GM23338 (cell line): ENCODE measurements at regions not wholly inside any gene's neighbourhood (a gene's known extent, or its start where the extent isn't known, plus 50 kb on each side); places are given as distances from the start of the nearest gene placed in this dataset.

Experiments
- ATAC-seq: fragments of 200-7000 bp; cut with Tn5 transposase; 3 replicates; pipeline ENCODE4 v1.9.1; 2020
- DNase-seq: peaks from one replicate; pipeline ENCODE4 v3.0.0-alpha.2; 2015; ENCODE audit warnings: low spot score
- H2AFZ ChIP-seq: fragments of 200-600 bp; sonication (generic); 2 replicates; pipeline ENCODE4 v1.8.0; 2016; ENCODE audit warnings: antibody characterized with exemption, mild to moderate bottlenecking, moderate library complexity
- H3F3A ChIP-seq: fragments of 200-600 bp; sonication (generic); replicated peaks from 2 replicates; pipeline ENCODE4 v1.8.0; 2017; ENCODE audit warnings: antibody characterized with exemption, mixed run types, low read depth
- H3K27ac ChIP-seq: fragments of 200-600 bp; sonication (generic); 2 replicates; pipeline ENCODE4 v1.6.1; 2016; ENCODE audit warnings: low read depth
- H3K27me3 ChIP-seq: fragments of 200-600 bp; sonication (generic); 2 replicates; pipeline ENCODE4 v1.8.0; 2016; ENCODE audit warnings: mild to moderate bottlenecking, mixed run types, moderate library complexity; ENCODE audit not compliant: insufficient read depth
- H3K36me3 ChIP-seq: fragments of 200-600 bp; sonication (generic); 2 replicates; pipeline ENCODE4 v1.8.0; 2016; ENCODE audit warnings: mild to moderate bottlenecking; ENCODE audit not compliant: insufficient read depth
- H3K4me1 ChIP-seq: fragments of 200-600 bp; sonication (generic); 2 replicates; pipeline ENCODE4 v1.8.0; 2016; ENCODE audit warnings: mild to moderate bottlenecking, moderate library complexity; ENCODE audit not compliant: insufficient read depth
- H3K4me2 ChIP-seq: fragments of 200-600 bp; sonication (generic); 2 replicates; pipeline ENCODE4 v1.7.1; 2017; ENCODE audit warnings: mixed run types
- H3K4me3 ChIP-seq: fragments of 200-600 bp; sonication (generic); 2 replicates; pipeline ENCODE4 v1.6.1; 2016; ENCODE audit warnings: mixed run types
- H3K79me2 ChIP-seq: fragments of 200-600 bp; sonication (generic); replicated peaks from 2 replicates; pipeline ENCODE4 v1.8.0; 2017; ENCODE audit warnings: mild to moderate bottlenecking; ENCODE audit not compliant: insufficient read depth
- H3K9me2 ChIP-seq: fragments of 200-600 bp; sonication (generic); 2 replicates; pipeline ENCODE4 v1.8.0; 2017; ENCODE audit not compliant: insufficient read depth
- H4K20me1 ChIP-seq: fragments of 200-600 bp; sonication (generic); replicated peaks from 2 replicates; pipeline ENCODE4 v1.8.0; 2017; ENCODE audit warnings: mild to moderate bottlenecking; ENCODE audit not compliant: insufficient read depth
- H3K27ac Mint-ChIP-seq: 2 replicates; pipeline ENCODE4 v1.8.0; 2020; ENCODE audit warnings: inconsistent platforms, mild to moderate bottlenecking, moderate library complexity, mixed read lengths
- H3K27me3 Mint-ChIP-seq: 3 replicates; pipeline ENCODE4 v1.8.0; 2022; ENCODE audit warnings: low read depth, mild to moderate bottlenecking, moderate library complexity, mixed read lengths, inconsistent platforms; ENCODE audit not compliant: insufficient read depth, poor library complexity
- H3K36me3 Mint-ChIP-seq: 3 replicates; pipeline ENCODE4 v1.8.0; 2021; ENCODE audit warnings: low read depth, mild to moderate bottlenecking, inconsistent platforms, moderate library complexity, mixed read lengths
- H3K4me1 Mint-ChIP-seq: 3 replicates; pipeline ENCODE4 v1.8.0; 2020; ENCODE audit warnings: mild to moderate bottlenecking, inconsistent platforms, mixed read lengths
- H3K4me3 Mint-ChIP-seq: 3 replicates; pipeline ENCODE4 v1.8.0; 2021; ENCODE audit warnings: moderate library complexity, mild to moderate bottlenecking, inconsistent platforms, mixed read lengths
- H3K9me3 Mint-ChIP-seq: 3 replicates; pipeline ENCODE4 v1.8.0; 2020; ENCODE audit warnings: moderate library complexity, mild to moderate bottlenecking, inconsistent platforms, mixed read lengths
- CREB1 ChIP-seq: fragments of 250-450 bp; sonication (Bioruptor Pico); IDR thresholded peaks from 2 replicates; pipeline ENCODE4 v1.5.0; 2020; ENCODE audit warnings: low read depth, mild to moderate bottlenecking, moderate library complexity
- EZH2 ChIP-seq: fragments of 200-600 bp; sonication (generic); IDR thresholded peaks from one replicate; pipeline ENCODE4 v1.8.0; 2017; ENCODE audit warnings: antibody characterized with exemption, mild to moderate bottlenecking, low read depth; ENCODE audit not compliant: unreplicated experiment
- EZH2phosphoT487 ChIP-seq: fragments of 200-600 bp; sonication (generic); IDR thresholded peaks from one replicate; pipeline ENCODE4 v1.8.1; 2018; ENCODE audit warnings: antibody characterized with exemption; ENCODE audit not compliant: unreplicated experiment
- JUNB ChIP-seq: IDR thresholded peaks from one replicate; pipeline ENCODE4 v1.6.1; 2016; ENCODE audit warnings: antibody characterized with exemption; ENCODE audit not compliant: unreplicated experiment
- NANOG ChIP-seq: IDR thresholded peaks from 2 replicates; pipeline ENCODE4 v1.6.1; 2016; ENCODE audit warnings: antibody characterized with exemption, borderline replicate concordance
- POLR2AphosphoS5 ChIP-seq: IDR thresholded peaks from 2 replicates; pipeline ENCODE4 v1.6.1; 2016; ENCODE audit warnings: antibody characterized with exemption, low read depth
- STAT1 ChIP-seq: IDR thresholded peaks from one replicate; pipeline ENCODE4 v1.6.1; 2016; ENCODE audit warnings: antibody characterized with exemption; ENCODE audit not compliant: unreplicated experiment
- ZNF114 ChIP-seq: fragments of 250-450 bp; sonication (Bioruptor Pico); IDR thresholded peaks from 2 replicates; pipeline ENCODE4 v1.5.0; 2020; ENCODE audit warnings: mild to moderate bottlenecking, moderate library complexity
- TF ChIP-seq, protein P1 (sequence below): IDR thresholded peaks from 2 replicates; pipeline ENCODE4 v1.6.1; 2016; ENCODE audit warnings: antibody characterized with exemption
- TF ChIP-seq, protein P2 (sequence below): IDR thresholded peaks from one replicate; pipeline ENCODE4 v1.6.1; 2018; ENCODE audit warnings: antibody characterized with exemption; ENCODE audit not compliant: unreplicated experiment
- TF ChIP-seq, protein P3 (sequence below): fragments of 250-450 bp; sonication (Bioruptor Pico); IDR thresholded peaks from 2 replicates; pipeline ENCODE4 v1.5.0; 2020; ENCODE audit warnings: mild to moderate bottlenecking, moderate library complexity

GRCh38 chr20:40848526-40848925, 159.5 kb upstream of the MAFB start:
- no peaks in the 10 kb centered on the region for H3K79me2 ChIP-seq
- peaks cover 3% of the 10 kb centered on the region; the same call in 1 of the 2 replicates for H3K9me2 ChIP-seq
- H3K4me1 ChIP-seq, result no peaks in the 10 kb centered on the region
- H3K4me2 ChIP-seq, result no peak overlapping the region
- H4K20me1 ChIP-seq, result no peaks in the 10 kb centered on the region
- Mint-ChIP-seq H3K4me3 (no peak overlapping the region), H3K27ac (no peak overlapping the region), H3K9me3 (no peaks in the 10 kb centered on the region; the same call in 2 of the 3 replicates), H3K36me3 (no peaks in the 10 kb centered on the region), H3K27me3 (no peaks in the 10 kb centered on the region), H3K4me1 (peaks cover 7% of the 10 kb centered on the region; the same call in 2 of the 3 replicates)
- ATAC-seq, result no peak
- DNase-seq, result no peak
- no peaks in the 10 kb centered on the region for H3F3A ChIP-seq
- no peak overlapping the region; the same call in 1 of the 2 replicates for H2AFZ ChIP-seq
- H3K27me3 ChIP-seq, result no peaks in the 10 kb centered on the region
- no peak overlapping the region for H3K27ac ChIP-seq
- TF ChIP-seq, protein P1, sequence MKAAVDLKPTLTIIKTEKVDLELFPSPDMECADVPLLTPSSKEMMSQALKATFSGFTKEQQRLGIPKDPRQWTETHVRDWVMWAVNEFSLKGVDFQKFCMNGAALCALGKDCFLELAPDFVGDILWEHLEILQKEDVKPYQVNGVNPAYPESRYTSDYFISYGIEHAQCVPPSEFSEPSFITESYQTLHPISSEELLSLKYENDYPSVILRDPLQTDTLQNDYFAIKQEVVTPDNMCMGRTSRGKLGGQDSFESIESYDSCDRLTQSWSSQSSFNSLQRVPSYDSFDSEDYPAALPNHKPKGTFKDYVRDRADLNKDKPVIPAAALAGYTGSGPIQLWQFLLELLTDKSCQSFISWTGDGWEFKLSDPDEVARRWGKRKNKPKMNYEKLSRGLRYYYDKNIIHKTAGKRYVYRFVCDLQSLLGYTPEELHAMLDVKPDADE, result no peak
- TF ChIP-seq JUNB, result no peak
- TF ChIP-seq ZNF114 (CRISPR knock-in tag), result no peak
- TF ChIP-seq, protein P2, sequence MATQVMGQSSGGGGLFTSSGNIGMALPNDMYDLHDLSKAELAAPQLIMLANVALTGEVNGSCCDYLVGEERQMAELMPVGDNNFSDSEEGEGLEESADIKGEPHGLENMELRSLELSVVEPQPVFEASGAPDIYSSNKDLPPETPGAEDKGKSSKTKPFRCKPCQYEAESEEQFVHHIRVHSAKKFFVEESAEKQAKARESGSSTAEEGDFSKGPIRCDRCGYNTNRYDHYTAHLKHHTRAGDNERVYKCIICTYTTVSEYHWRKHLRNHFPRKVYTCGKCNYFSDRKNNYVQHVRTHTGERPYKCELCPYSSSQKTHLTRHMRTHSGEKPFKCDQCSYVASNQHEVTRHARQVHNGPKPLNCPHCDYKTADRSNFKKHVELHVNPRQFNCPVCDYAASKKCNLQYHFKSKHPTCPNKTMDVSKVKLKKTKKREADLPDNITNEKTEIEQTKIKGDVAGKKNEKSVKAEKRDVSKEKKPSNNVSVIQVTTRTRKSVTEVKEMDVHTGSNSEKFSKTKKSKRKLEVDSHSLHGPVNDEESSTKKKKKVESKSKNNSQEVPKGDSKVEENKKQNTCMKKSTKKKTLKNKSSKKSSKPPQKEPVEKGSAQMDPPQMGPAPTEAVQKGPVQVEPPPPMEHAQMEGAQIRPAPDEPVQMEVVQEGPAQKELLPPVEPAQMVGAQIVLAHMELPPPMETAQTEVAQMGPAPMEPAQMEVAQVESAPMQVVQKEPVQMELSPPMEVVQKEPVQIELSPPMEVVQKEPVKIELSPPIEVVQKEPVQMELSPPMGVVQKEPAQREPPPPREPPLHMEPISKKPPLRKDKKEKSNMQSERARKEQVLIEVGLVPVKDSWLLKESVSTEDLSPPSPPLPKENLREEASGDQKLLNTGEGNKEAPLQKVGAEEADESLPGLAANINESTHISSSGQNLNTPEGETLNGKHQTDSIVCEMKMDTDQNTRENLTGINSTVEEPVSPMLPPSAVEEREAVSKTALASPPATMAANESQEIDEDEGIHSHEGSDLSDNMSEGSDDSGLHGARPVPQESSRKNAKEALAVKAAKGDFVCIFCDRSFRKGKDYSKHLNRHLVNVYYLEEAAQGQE, result no peak
- TF ChIP-seq EZH2, result no peak
- TF ChIP-seq POLR2AphosphoS5, result no peak
- TF ChIP-seq, protein P3, sequence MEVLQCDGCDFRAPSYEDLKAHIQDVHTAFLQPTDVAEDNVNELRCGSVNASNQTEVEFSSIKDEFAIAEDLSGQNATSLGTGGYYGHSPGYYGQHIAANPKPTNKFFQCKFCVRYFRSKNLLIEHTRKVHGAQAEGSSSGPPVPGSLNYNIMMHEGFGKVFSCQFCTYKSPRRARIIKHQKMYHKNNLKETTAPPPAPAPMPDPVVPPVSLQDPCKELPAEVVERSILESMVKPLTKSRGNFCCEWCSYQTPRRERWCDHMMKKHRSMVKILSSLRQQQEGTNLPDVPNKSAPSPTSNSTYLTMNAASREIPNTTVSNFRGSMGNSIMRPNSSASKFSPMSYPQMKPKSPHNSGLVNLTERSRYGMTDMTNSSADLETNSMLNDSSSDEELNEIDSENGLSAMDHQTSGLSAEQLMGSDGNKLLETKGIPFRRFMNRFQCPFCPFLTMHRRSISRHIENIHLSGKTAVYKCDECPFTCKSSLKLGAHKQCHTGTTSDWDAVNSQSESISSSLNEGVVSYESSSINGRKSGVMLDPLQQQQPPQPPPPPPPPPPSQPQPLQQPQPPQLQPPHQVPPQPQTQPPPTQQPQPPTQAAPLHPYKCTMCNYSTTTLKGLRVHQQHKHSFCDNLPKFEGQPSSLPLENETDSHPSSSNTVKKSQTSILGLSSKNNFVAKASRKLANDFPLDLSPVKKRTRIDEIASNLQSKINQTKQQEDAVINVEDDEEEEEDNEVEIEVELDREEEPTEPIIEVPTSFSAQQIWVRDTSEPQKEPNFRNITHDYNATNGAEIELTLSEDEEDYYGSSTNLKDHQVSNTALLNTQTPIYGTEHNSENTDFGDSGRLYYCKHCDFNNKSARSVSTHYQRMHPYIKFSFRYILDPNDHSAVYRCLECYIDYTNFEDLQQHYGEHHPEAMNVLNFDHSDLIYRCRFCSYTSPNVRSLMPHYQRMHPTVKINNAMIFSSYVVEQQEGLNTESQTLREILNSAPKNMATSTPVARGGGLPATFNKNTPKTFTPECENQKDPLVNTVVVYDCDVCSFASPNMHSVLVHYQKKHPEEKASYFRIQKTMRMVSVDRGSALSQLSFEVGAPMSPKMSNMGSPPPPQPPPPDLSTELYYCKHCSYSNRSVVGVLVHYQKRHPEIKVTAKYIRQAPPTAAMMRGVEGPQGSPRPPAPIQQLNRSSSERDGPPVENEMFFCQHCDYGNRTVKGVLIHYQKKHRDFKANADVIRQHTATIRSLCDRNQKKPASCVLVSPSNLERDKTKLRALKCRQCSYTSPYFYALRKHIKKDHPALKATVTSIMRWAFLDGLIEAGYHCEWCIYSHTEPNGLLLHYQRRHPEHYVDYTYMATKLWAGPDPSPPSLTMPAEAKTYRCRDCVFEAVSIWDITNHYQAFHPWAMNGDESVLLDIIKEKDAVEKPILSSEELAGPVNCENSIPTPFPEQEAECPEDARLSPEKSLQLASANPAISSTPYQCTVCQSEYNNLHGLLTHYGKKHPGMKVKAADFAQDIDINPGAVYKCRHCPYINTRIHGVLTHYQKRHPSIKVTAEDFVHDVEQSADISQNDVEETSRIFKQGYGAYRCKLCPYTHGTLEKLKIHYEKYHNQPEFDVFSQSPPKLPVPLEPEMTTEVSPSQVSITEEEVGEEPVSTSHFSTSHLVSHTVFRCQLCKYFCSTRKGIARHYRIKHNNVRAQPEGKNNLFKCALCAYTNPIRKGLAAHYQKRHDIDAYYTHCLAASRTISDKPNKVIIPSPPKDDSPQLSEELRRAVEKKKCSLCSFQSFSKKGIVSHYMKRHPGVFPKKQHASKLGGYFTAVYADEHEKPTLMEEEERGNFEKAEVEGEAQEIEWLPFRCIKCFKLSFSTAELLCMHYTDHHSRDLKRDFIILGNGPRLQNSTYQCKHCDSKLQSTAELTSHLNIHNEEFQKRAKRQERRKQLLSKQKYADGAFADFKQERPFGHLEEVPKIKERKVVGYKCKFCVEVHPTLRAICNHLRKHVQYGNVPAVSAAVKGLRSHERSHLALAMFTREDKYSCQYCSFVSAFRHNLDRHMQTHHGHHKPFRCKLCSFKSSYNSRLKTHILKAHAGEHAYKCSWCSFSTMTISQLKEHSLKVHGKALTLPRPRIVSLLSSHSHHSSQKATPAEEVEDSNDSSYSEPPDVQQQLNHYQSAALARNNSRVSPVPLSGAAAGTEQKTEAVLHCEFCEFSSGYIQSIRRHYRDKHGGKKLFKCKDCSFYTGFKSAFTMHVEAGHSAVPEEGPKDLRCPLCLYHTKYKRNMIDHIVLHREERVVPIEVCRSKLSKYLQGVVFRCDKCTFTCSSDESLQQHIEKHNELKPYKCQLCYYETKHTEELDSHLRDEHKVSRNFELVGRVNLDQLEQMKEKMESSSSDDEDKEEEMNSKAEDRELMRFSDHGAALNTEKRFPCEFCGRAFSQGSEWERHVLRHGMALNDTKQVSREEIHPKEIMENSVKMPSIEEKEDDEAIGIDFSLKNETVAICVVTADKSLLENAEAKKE (CRISPR knock-in tag), result no peak
- TF ChIP-seq NANOG, result no peak
- TF ChIP-seq STAT1, result no peak
- TF ChIP-seq EZH2phosphoT487, result no peak
- no peak for TF ChIP-seq CREB1
- no peak overlapping the region for H3K4me3 ChIP-seq
- no peaks in the 10 kb centered on the region for H3K36me3 ChIP-seq
